RWPE2 (cell line): ENCODE measurements at regions not wholly inside any gene's neighbourhood (a gene's known extent, or its start where the extent isn't known, plus 50 kb on each side); places are given as distances from the start of the nearest gene placed in this dataset.
A peak's percentile ranks its signal among the peaks of the same experiment; 100 is the strongest.
"Not testable (repeated sequence)": the region's sequence is repeated elsewhere in the genome, so short reads cannot be mapped to it uniquely, and the experiment has no call there.

Experiments
- ATAC-seq: fragments of 200-7000 bp; cut with Tn5 transposase; 3 replicates; pipeline ENCODE4 v1.9.1; 2021; ENCODE audit warnings: low read depth
- DNase-seq: peaks from one replicate; pipeline ENCODE4 v3.0.0-alpha.2; 2020; ENCODE audit warnings: low spot score
- H3K27ac ChIP-seq: fragments of 450-650 bp; 2 replicates; pipeline ENCODE4 v1.5.1; 2017; ENCODE audit warnings: mild to moderate bottlenecking; ENCODE audit not compliant: poor library complexity, severe bottlenecking
- H3K27me3 ChIP-seq: fragments of 250-450 bp; sonication (Bioruptor Pico); 2 replicates; pipeline ENCODE4 v1.5.1; 2021; ENCODE audit warnings: mild to moderate bottlenecking, moderate library complexity; ENCODE audit not compliant: insufficient read depth, poor library complexity, severe bottlenecking
- H3K36me3 ChIP-seq: fragments of 250-450 bp; sonication (Bioruptor Pico); 2 replicates; pipeline ENCODE4 v1.5.1; 2020; ENCODE audit warnings: low read depth, mild to moderate bottlenecking, moderate library complexity
- H3K4me1 ChIP-seq: fragments of 250-450 bp; sonication (Bioruptor Pico); 2 replicates; pipeline ENCODE4 v1.5.1; 2021; ENCODE audit warnings: mild to moderate bottlenecking, moderate library complexity; ENCODE audit not compliant: insufficient read depth, poor library complexity, severe bottlenecking
- H3K4me3 ChIP-seq: fragments of 250-450 bp; sonication (Bioruptor Pico); 2 replicates; pipeline ENCODE4 v1.5.1; 2021; ENCODE audit warnings: mild to moderate bottlenecking, moderate library complexity; ENCODE audit not compliant: severe bottlenecking
- H3K9me3 ChIP-seq: fragments of 250-450 bp; sonication (Bioruptor Pico); 2 replicates; pipeline ENCODE4 v1.5.1; 2021; ENCODE audit warnings: mild to moderate bottlenecking, moderate library complexity; ENCODE audit not compliant: severe bottlenecking
- CTCF ChIP-seq: fragments of 450-650 bp; IDR thresholded peaks from one replicate; pipeline ENCODE4 v1.5.1; 2017; ENCODE audit warnings: mild to moderate bottlenecking, moderate library complexity; ENCODE audit not compliant: poor library complexity, severe bottlenecking

DNA sequence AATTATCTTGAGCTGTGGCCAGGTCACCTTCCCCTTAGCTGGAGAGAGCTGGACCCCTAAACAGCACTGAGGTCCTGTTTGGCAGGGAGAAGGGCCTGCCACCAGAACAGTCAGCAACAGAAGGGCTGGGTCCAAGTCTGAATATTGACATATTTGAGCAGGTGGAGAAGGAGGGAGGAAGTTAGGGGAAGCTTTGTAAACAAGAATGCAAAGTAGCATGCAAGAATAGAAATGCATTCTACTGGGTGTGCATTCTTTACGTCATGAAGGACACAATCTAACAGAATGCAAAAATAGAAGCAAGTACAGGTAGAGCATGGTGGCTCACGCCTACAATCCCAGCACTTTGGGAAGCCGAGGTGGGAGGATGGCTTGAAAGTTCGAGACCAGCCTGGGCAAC, 100.5 kb downstream of the QRSL1 start:
- no peak for TF ChIP-seq CTCF
- no peak overlapping the region for H3K4me3 ChIP-seq
- H3K36me3 ChIP-seq = no peaks in the 10 kb centered on the region
- DNase-seq (no peak), ATAC-seq (no peak)
- no peaks in the 10 kb centered on the region for H3K4me1 ChIP-seq
- no peaks in the 10 kb centered on the region for H3K27me3 ChIP-seq
- H3K27ac ChIP-seq = no peak overlapping the region
- no peaks in the 10 kb centered on the region for H3K9me3 ChIP-seq

GRCh38 chr6:106728296-106728870, 99.0 kb downstream of the QRSL1 start:
- ATAC-seq = no peak
- DNase-seq = no peak

DNA sequence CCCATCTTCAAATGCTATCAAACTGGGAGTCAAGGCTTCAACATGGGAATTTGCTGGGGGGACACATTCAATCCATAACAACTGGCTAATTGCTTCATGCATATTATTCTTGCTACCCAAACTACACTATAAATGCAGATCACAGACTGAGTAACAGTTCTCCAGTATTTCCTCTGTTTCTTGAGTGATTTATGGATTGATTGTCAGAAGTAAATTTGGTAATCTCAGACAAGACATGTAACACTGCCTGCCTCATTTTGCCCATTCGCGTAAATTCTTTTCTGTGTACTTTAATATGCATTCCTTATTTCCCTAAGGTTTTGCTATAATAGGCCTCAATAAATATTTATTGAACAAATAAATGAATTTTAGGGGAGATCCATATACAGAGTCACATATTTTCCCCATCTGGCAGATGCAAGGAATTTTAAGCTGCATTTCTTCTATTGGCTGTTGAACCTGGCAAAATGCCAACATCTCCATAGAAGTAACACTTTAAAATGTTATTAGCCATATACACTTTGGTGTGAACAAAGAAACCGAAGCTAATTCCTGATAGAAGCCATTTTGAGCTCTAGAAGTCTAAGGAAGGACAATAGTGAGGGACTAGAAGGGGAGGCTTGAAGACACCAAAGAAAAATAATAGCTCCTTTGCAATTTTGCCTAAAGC, 98.2 kb downstream of the QRSL1 start:
- no peak overlapping the region for H3K4me3 ChIP-seq
- DNase-seq = no peak
- TF ChIP-seq CTCF = no peak

More at GRCh38 chr6:106728296-106728870, 99.0 kb downstream of the QRSL1 start:
- Histone ChIP-seq H3K4me3 (no peak overlapping the region), H3K4me1 (no peaks in the 10 kb centered on the region), H3K27me3 (no peaks in the 10 kb centered on the region), H3K9me3 (no peaks in the 10 kb centered on the region), H3K27ac (no peak overlapping the region), H3K36me3 (no peaks in the 10 kb centered on the region)
- TF ChIP-seq CTCF = no peak

DNA sequence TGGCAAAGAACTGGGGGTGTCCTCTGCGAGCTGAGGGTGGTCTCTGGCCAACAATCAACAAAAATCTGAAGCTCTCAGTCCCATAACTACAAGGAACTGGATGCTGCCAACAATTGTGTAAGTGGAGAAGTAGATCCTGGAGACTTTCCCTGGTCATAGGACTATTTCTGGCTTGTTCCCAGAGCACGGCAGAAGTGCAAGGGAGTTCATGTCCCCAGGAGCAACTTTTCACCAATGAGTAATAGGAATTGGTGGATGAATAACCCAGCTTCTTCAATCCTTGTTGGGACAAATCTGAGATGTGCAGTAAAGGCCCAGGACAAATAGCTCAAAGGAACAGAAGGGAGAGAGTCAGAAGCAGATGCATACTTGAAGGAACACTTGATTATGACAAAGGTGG, 95.5 kb downstream of the QRSL1 start:
- H3K9me3 ChIP-seq = no peaks in the 10 kb centered on the region
- DNase-seq (no peak), ATAC-seq (no peak)
- H3K4me3 ChIP-seq = no peak overlapping the region
- TF ChIP-seq CTCF = no peak
- no peak overlapping the region for H3K27ac ChIP-seq
- no peaks in the 10 kb centered on the region for H3K27me3 ChIP-seq
- H3K36me3 ChIP-seq = no peaks in the 10 kb centered on the region
- peaks cover 6% of the 10 kb centered on the region for H3K4me1 ChIP-seq

More for the DNA sequence above, 98.2 kb downstream of the QRSL1 start:
- Histone ChIP-seq H3K36me3 (no peaks in the 10 kb centered on the region), H3K9me3 (no peaks in the 10 kb centered on the region), H3K27me3 (no peaks in the 10 kb centered on the region), H3K4me1 (no peaks in the 10 kb centered on the region), H3K27ac (no peak overlapping the region)
- ATAC-seq = no peak

DNA sequence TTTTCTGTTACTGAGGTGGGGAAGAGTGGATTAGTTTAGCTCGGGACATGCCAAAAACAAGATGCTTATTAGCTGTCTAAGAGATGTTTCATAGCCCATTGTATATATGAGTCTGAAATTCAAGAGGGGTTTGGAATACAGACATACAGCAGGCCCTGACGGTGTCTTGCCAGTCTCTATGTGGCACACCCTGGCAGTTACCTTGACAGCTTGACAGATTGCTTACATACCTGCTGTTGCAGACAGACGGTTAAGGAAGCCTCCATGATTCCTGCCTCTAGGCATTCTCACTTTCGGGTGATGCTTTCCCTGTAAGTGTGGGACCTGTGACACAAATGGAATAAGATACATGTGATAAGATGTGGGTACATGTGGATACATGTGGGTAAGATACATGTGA, 95.0 kb downstream of the QRSL1 start:
- no peaks in the 10 kb centered on the region for H3K36me3 ChIP-seq
- H3K27ac ChIP-seq = no peak overlapping the region
- no peaks in the 10 kb centered on the region for H3K27me3 ChIP-seq
- H3K9me3 ChIP-seq = no peaks in the 10 kb centered on the region
- no peak for TF ChIP-seq CTCF
- H3K4me1 ChIP-seq = peaks cover 6% of the 10 kb centered on the region
- no peak for ATAC-seq
- no peak for DNase-seq
- H3K4me3 ChIP-seq = no peak overlapping the region

GRCh38 chr6:106723419-106723818, 94.0 kb downstream of the QRSL1 start:
- ATAC-seq, DNase-seq, H3K27ac ChIP-seq, H3K27me3 ChIP-seq, H3K36me3 ChIP-seq, H3K4me1 ChIP-seq, H3K4me3 ChIP-seq, H3K9me3 ChIP-seq: not testable (repeated sequence)

- H3K27me3 ChIP-seq, DNase-seq, H3K9me3 ChIP-seq, H3K4me1 ChIP-seq, H3K27ac ChIP-seq, H3K4me3 ChIP-seq, H3K36me3 ChIP-seq: not testable (repeated sequence)
- ATAC-seq = peak; percentile 61; the same call in 2 of the 3 replicates
These were observed 91.8 kb downstream of the QRSL1 start for GRCh38 chr6:106721189-106721588.
